Large intestine (tissue), 3 donors: ENCODE measurements at regions not wholly inside any gene's neighbourhood (a gene's known extent, or its start where the extent isn't known, plus 50 kb on each side); places are given as distances from the start of the nearest gene placed in this dataset.

ENCODE experiments used
- DNase-seq, 2 donors: peaks; one replicate each; pipeline versions ENCODE4 v3.0.0 to v3.0.0-alpha.2; 2013
- H3K27ac ChIP-seq: one replicate; pipeline ENCODE4 v1.5.1; 2013; ENCODE audit warnings: low read length
- H3K27me3 ChIP-seq: 2 replicates; pipeline ENCODE4 v1.6.1; 2013; ENCODE audit warnings: low read length; ENCODE audit not compliant: control insufficient read depth, insufficient read depth
- H3K36me3 ChIP-seq: 2 replicates; pipeline ENCODE4 v1.6.1; 2013; ENCODE audit warnings: low read length; ENCODE audit not compliant: control insufficient read depth, insufficient read depth
- H3K4me1 ChIP-seq: one replicate; pipeline ENCODE4 v1.6.1; 2013; ENCODE audit warnings: low read length; ENCODE audit not compliant: control insufficient read depth, insufficient read depth
- H3K4me3 ChIP-seq: one replicate; pipeline ENCODE4 v1.5.1; 2013; ENCODE audit warnings: low read length
- H3K9me3 ChIP-seq: one replicate; pipeline ENCODE4 v1.6.1; 2013; ENCODE audit warnings: mild to moderate bottlenecking, low read depth, low read length, moderate library complexity; ENCODE audit not compliant: control insufficient read depth
- WGBS: methylation state at CpG from one replicate; pipeline ENCODE4 v1.1.5; 2013; ENCODE audit warnings: low lambda C conversion rate; ENCODE audit not compliant: insufficient coverage; 5-methylcytosine and 5-hydroxymethylcytosine counted together

- Histone ChIP-seq H3K27ac (no peak overlapping the region), H3K4me1 (no peaks in the 10 kb centered on the region), H3K27me3 (no peaks in the 10 kb centered on the region), H3K9me3 (no peaks in the 10 kb centered on the region), H3K4me3 (no peak overlapping the region), H3K36me3 (no peaks in the 10 kb centered on the region)
- WGBS: no CpG with 5 or more reads among the region's 2 CpGs
- DNase-seq: no peak
Observed at GRCh38 chr3:107954845-107955244, 136.0 kb downstream of the CD47 start.

GRCh38 chr3:107953722-107954121 is 137.1 kb downstream of the CD47 start:
- no peaks in the 10 kb centered on the region for H3K36me3 ChIP-seq
- DNase-seq: no peak
- no peaks in the 10 kb centered on the region for H3K4me1 ChIP-seq
- H3K4me3 ChIP-seq: no peak overlapping the region
- H3K27ac ChIP-seq: no peak overlapping the region
- WGBS: no CpG with 5 or more reads among the region's 3 CpGs
- H3K9me3 ChIP-seq: no peaks in the 10 kb centered on the region
- no peaks in the 10 kb centered on the region for H3K27me3 ChIP-seq

- H3K27ac ChIP-seq: no peak overlapping the region
- WGBS: no CpG with 5 or more reads among the region's 2 CpGs
- DNase-seq: no peak
- no peaks in the 10 kb centered on the region for H3K4me1 ChIP-seq
- H3K4me3 ChIP-seq: no peak overlapping the region
- H3K27me3 ChIP-seq: no peaks in the 10 kb centered on the region
- H3K9me3 ChIP-seq: no peaks in the 10 kb centered on the region
- no peaks in the 10 kb centered on the region for H3K36me3 ChIP-seq
Observed at GRCh38 chr3:107951126-107951525, 139.7 kb downstream of the CD47 start.

- no peaks in the 10 kb centered on the region for H3K36me3 ChIP-seq
- DNase-seq: no peak
- H3K9me3 ChIP-seq: no peaks in the 10 kb centered on the region
- no peaks in the 10 kb centered on the region for H3K27me3 ChIP-seq
- no CpG with 5 or more reads among the region's 2 CpGs for WGBS
- H3K4me1 ChIP-seq: no peaks in the 10 kb centered on the region
- H3K4me3 ChIP-seq: no peak overlapping the region
- no peak overlapping the region for H3K27ac ChIP-seq
Observed at GRCh38 chr3:107950417-107950816, 140.4 kb downstream of the CD47 start.

GRCh38 chr3:107949394-107949970 is 141.3 kb downstream of the CD47 start:
- Histone ChIP-seq H3K4me3 (no peak overlapping the region), H3K4me1 (no peaks in the 10 kb centered on the region), H3K36me3 (no peaks in the 10 kb centered on the region), H3K9me3 (no peaks in the 10 kb centered on the region), H3K27ac (no peak overlapping the region), H3K27me3 (no peaks in the 10 kb centered on the region)
- no peak for DNase-seq
- WGBS: no CpG with 5 or more reads among the region's 3 CpGs

- Histone ChIP-seq H3K4me1 (no peaks in the 10 kb centered on the region), H3K27me3 (no peaks in the 10 kb centered on the region), H3K9me3 (no peaks in the 10 kb centered on the region), H3K36me3 (no peaks in the 10 kb centered on the region), H3K4me3 (no peak overlapping the region), H3K27ac (no peak overlapping the region)
- no peak for DNase-seq
Observed at GRCh38 chr3:107947203-107947602, 143.6 kb downstream of the CD47 start.

- WGBS: no CpG with 5 or more reads among the region's 1 CpG
- H3K36me3 ChIP-seq: no peaks in the 10 kb centered on the region
Observed at GRCh38 chr3:107946700-107947099, 144.1 kb downstream of the CD47 start.

GRCh38 chr3:107945417-107946094 is 145.3 kb downstream of the CD47 start:
- no CpG with 5 or more reads among the region's 1 CpG for WGBS
- no peak overlapping the region for H3K4me3 ChIP-seq
- DNase-seq: no peak
- no peaks in the 10 kb centered on the region for H3K4me1 ChIP-seq
- no peaks in the 10 kb centered on the region for H3K36me3 ChIP-seq
- H3K27me3 ChIP-seq: no peaks in the 10 kb centered on the region
- H3K9me3 ChIP-seq: no peaks in the 10 kb centered on the region
- H3K27ac ChIP-seq: no peak overlapping the region

More at GRCh38 chr3:107946700-107947099, 144.1 kb downstream of the CD47 start:
- no peak overlapping the region for H3K27ac ChIP-seq
- no peaks in the 10 kb centered on the region for H3K27me3 ChIP-seq
- H3K4me1 ChIP-seq: no peaks in the 10 kb centered on the region
- no peak for DNase-seq
- H3K9me3 ChIP-seq: no peaks in the 10 kb centered on the region
- no peak overlapping the region for H3K4me3 ChIP-seq

GRCh38 chr3:107943786-107944523 is 146.9 kb downstream of the CD47 start:
- Histone ChIP-seq H3K36me3 (no peaks in the 10 kb centered on the region), H3K27ac (no peak overlapping the region), H3K27me3 (no peaks in the 10 kb centered on the region), H3K4me1 (no peaks in the 10 kb centered on the region), H3K9me3 (no peaks in the 10 kb centered on the region), H3K4me3 (no peak overlapping the region)
- no peak for DNase-seq
- no CpG with 5 or more reads among the region's 5 CpGs for WGBS

GRCh38 chr3:107942951-107943749 is 147.7 kb downstream of the CD47 start:
- Histone ChIP-seq H3K9me3 (no peaks in the 10 kb centered on the region), H3K27ac (no peak overlapping the region), H3K36me3 (no peaks in the 10 kb centered on the region), H3K4me1 (no peaks in the 10 kb centered on the region), H3K4me3 (no peak overlapping the region), H3K27me3 (no peaks in the 10 kb centered on the region)
- 75% methylated on average over 4 of the region's 5 CpGs for WGBS
- DNase-seq: no peak
